ENCODE measurements at regions not wholly inside any gene's neighbourhood (a gene's known extent, or its start where the extent isn't known, plus 50 kb on each side); places are given as distances from the start of the nearest gene placed in this dataset.

GRCh38 chr2:228665232-228665631 lies 483.7 kb upstream of the SPHKAP start:
- no peak overlapping the region for H3K4me3 ChIP-seq (ENCODE audit: low read depth in 2 of 2, low read length in 2 of 2)
- DNase-seq (ENCODE audit: low read depth, low spot score) (no peak), ATAC-seq (no peak)
- TF ChIP-seq TCF7L2 (IDR thresholded peaks at IDR 0.05; ENCODE audit: low read depth, low read length) (no peak), REST (IDR thresholded peaks at IDR 0.05; ENCODE audit: insufficient read depth in 1 of 2, low read depth in 2 of 2, low read length in 1 of 2) (no peak), POLR2AphosphoS5 (IDR thresholded peaks at IDR 0.05; ENCODE audit: low read depth, low read length) (no peak), CTCF (IDR thresholded peaks at IDR 0.05) (no peak), SIN3A (IDR thresholded peaks at IDR 0.05; ENCODE audit: borderline replicate concordance, insufficient read depth, low read depth, low read length) (no peak)
- POLR2A ChIA-PET = no interaction called here
- H3K36me3 ChIP-seq (ENCODE audit: control insufficient read depth, insufficient read depth, low read length) = no peaks in the 10 kb centered on the region; the same call in 1 of the 2 replicates
- no peak overlapping the region for H3K27ac ChIP-seq (ENCODE audit: low read length)
- no peaks in the 10 kb centered on the region for H3K9me3 ChIP-seq (ENCODE audit: control insufficient read depth, insufficient read depth, low read depth, low read length)
- H3K27me3 ChIP-seq (ENCODE audit: control insufficient read depth, insufficient read depth, low read length) = no peaks in the 10 kb centered on the region
- BruUV-seq (replicated peaks) = no TSS peak
- no peaks in the 10 kb centered on the region for H3K4me1 ChIP-seq (ENCODE audit: control insufficient read depth, insufficient read depth, low read length)
- intact Hi-C loops (cut with micrococcal nuclease; ENCODE audit: unreplicated experiment) (no loop called here), in situ Hi-C loops (cut with HindIII; ENCODE audit: low pct_unique_long_range_greater_than_20kb, low sequenced_read_pairs) (no loop called here)
- CTCF ChIA-PET = no interaction called here

DNA sequence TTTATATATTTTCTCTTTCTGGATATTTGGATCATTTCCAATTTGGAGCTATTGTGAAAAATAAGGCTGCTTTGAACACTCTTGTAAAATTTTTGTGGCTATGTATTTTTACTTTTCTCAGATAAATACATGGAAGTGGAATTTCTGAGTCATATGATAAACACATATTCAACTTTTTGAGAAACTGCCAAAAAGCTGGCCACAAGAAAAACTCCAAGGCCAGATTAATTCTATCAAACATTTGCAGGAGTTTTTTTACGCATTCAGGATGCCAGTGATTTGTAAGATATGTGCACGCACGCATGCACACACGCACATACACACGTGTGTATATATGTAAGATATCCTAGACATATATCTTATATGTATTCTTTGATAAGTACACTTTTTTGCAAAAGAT lies 477.5 kb upstream of the SPHKAP start:
- in situ Hi-C loops (cut with HindIII; ENCODE audit: low pct_unique_long_range_greater_than_20kb, low sequenced_read_pairs) (no loop called here), intact Hi-C loops (cut with micrococcal nuclease; ENCODE audit: unreplicated experiment) (loop anchor here (2.0 kb wide), 1 partner anchor 768 kb away; no protein-coding TSS in a partner anchor)
- Histone ChIP-seq H3K9me3 (ENCODE audit: control insufficient read depth, insufficient read depth, low read depth, low read length) (no peaks in the 10 kb centered on the region), H3K4me3 (ENCODE audit: low read depth in 2 of 2, low read length in 2 of 2) (no peak overlapping the region), H3K36me3 (ENCODE audit: control insufficient read depth, insufficient read depth, low read length) (no peaks in the 10 kb centered on the region; the same call in 1 of the 2 replicates), H3K27me3 (ENCODE audit: control insufficient read depth, insufficient read depth, low read length) (no peaks in the 10 kb centered on the region), H3K27ac (ENCODE audit: low read length) (no peak overlapping the region), H3K4me1 (ENCODE audit: control insufficient read depth, insufficient read depth, low read length) (no peaks in the 10 kb centered on the region)
- ATAC-seq = no peak
- BruUV-seq (replicated peaks) = no TSS peak
- CTCF ChIA-PET = no interaction called here
- POLR2A ChIA-PET = no interaction called here
- no peak for TF ChIP-seq POLR2AphosphoS5 (IDR thresholded peaks at IDR 0.05; ENCODE audit: low read depth, low read length)
- TF ChIP-seq SIN3A (IDR thresholded peaks at IDR 0.05; ENCODE audit: borderline replicate concordance, insufficient read depth, low read depth, low read length) = no peak
- no peak for TF ChIP-seq TCF7L2 (IDR thresholded peaks at IDR 0.05; ENCODE audit: low read depth, low read length)
- TF ChIP-seq REST (IDR thresholded peaks at IDR 0.05; ENCODE audit: insufficient read depth in 1 of 2, low read depth in 2 of 2, low read length in 1 of 2) = no peak
- TF ChIP-seq CTCF (IDR thresholded peaks at IDR 0.05) = no peak
- DNase-seq (ENCODE audit: low read depth, low spot score) = no peak

Data from Panc1 (cell line).